ENCODE measurements at regions not wholly inside any gene's neighbourhood (a gene's known extent, or its start where the extent isn't known, plus 50 kb on each side); places are given as distances from the start of the nearest gene placed in this dataset.

DNA sequence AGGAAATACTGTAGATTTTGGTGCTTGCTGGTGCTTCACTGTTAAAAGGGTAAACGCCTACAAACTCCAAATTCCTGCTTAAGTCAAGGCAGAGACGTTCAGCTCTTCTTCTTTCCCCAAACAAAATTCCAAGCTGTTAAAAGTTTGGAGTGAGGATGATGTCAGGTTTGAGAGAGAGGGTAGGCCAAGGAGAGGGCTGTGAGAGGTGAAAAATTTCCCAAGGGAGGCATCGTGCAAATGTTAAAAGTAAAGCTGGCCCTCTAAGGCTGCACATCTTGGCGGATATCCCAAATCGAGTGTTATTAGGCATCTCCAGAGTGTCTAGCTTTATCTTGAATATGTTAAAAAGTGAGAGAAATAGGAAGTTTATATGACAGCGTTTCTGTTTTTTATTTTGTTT lies 651.8 kb downstream of the QKI start:
- H4K20me1 ChIP-seq (ENCODE audit: control insufficient read depth, extremely low read depth, insufficient read depth, low read length), result no peaks in the 10 kb centered on the region
- DNase-seq (ENCODE audit: low read depth, low spot score) (no peak), FAIRE-seq (no peak)
- no peak overlapping the region for H3K27ac ChIP-seq (ENCODE audit: control insufficient read depth, insufficient read depth, low read length)
- H3K4me2 ChIP-seq (ENCODE audit: control insufficient read depth, extremely low read depth, insufficient read depth, low read depth, low read length), result no peak overlapping the region
- TF ChIP-seq, protein P1, sequence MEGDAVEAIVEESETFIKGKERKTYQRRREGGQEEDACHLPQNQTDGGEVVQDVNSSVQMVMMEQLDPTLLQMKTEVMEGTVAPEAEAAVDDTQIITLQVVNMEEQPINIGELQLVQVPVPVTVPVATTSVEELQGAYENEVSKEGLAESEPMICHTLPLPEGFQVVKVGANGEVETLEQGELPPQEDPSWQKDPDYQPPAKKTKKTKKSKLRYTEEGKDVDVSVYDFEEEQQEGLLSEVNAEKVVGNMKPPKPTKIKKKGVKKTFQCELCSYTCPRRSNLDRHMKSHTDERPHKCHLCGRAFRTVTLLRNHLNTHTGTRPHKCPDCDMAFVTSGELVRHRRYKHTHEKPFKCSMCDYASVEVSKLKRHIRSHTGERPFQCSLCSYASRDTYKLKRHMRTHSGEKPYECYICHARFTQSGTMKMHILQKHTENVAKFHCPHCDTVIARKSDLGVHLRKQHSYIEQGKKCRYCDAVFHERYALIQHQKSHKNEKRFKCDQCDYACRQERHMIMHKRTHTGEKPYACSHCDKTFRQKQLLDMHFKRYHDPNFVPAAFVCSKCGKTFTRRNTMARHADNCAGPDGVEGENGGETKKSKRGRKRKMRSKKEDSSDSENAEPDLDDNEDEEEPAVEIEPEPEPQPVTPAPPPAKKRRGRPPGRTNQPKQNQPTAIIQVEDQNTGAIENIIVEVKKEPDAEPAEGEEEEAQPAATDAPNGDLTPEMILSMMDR (optimal IDR thresholded peaks at IDR 0.05 in 1 of 3, IDR thresholded peaks at IDR 0.05 in 1 of 3, conservative IDR thresholded peaks at IDR 0.05 in 1 of 3; ENCODE audit: extremely low read depth in 1 of 3, insufficient read depth in 2 of 3, low read length in 3 of 3), result no peak
- TF ChIP-seq EZH2 (IDR thresholded peaks at IDR 0.05; ENCODE audit: low read length), result no peak
- no peaks in the 10 kb centered on the region for H3K79me2 ChIP-seq (ENCODE audit: control insufficient read depth, insufficient read depth, low read length)
- dilution Hi-C loops (cut with MboI; ENCODE audit: extremely low pct_ligation_motif_present, low sequenced_read_pairs), result no loop called here
- no peaks in the 10 kb centered on the region for H3K27me3 ChIP-seq (ENCODE audit: control insufficient read depth, extremely low read depth, insufficient read depth, low read length)
- H3K9me1 ChIP-seq (ENCODE audit: control insufficient read depth, extremely low read depth, insufficient read depth, low read length), result no peaks in the 10 kb centered on the region
- H3K4me1 ChIP-seq (ENCODE audit: control insufficient read depth, extremely low read depth, insufficient read depth, low read length), result no peaks in the 10 kb centered on the region
- no peaks in the 10 kb centered on the region for H3K9me3 ChIP-seq (ENCODE audit: control insufficient read depth, low read depth, low read length)
- no peaks in the 10 kb centered on the region for H3K36me3 ChIP-seq (ENCODE audit: control insufficient read depth in 2 of 2, extremely low read depth in 1 of 2, insufficient read depth in 2 of 2, low read length in 2 of 2)
- H2AFZ ChIP-seq (ENCODE audit: control insufficient read depth, low read length), result no peak overlapping the region
- H3K4me3 ChIP-seq (ENCODE audit: control insufficient read depth in 2 of 3, extremely low read depth in 1 of 3, insufficient read depth in 2 of 3, low read depth in 1 of 3, low read length in 3 of 3), result no peak overlapping the region
- no peak overlapping the region for H3K9ac ChIP-seq (ENCODE audit: control insufficient read depth, extremely low read depth, insufficient read depth, low read length)

DNA sequence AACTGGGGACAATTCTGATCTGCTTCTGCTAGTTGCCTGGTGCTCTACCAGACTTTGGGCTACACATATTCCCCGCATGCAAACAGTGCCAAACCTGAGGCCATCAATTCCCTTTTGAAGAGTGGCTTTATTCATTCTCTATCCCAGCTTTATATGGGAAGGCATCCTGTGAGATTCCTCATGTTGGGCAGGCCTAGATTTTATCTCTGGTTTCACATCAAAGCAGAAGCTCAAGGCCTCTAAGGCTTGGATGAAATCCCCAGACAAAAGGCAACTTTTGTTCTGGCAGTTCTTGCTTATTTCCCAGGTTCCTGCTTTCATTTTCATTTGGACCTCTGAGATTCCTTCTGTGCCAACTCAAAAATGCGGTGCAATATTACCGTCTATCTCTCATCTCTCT lies 648.8 kb downstream of the QKI start:
- Histone ChIP-seq H3K79me2 (ENCODE audit: control insufficient read depth, insufficient read depth, low read length) (no peaks in the 10 kb centered on the region), H3K4me3 (ENCODE audit: control insufficient read depth in 2 of 3, extremely low read depth in 1 of 3, insufficient read depth in 2 of 3, low read depth in 1 of 3, low read length in 3 of 3) (no peak overlapping the region), H4K20me1 (ENCODE audit: control insufficient read depth, extremely low read depth, insufficient read depth, low read length) (no peaks in the 10 kb centered on the region), H3K4me2 (ENCODE audit: control insufficient read depth, extremely low read depth, insufficient read depth, low read depth, low read length) (no peak overlapping the region), H3K9me1 (ENCODE audit: control insufficient read depth, extremely low read depth, insufficient read depth, low read length) (no peaks in the 10 kb centered on the region), H3K36me3 (ENCODE audit: control insufficient read depth in 2 of 2, extremely low read depth in 1 of 2, insufficient read depth in 2 of 2, low read length in 2 of 2) (no peaks in the 10 kb centered on the region), H3K9ac (ENCODE audit: control insufficient read depth, extremely low read depth, insufficient read depth, low read length) (no peak overlapping the region), H3K27ac (ENCODE audit: control insufficient read depth, insufficient read depth, low read length) (no peak overlapping the region), H3K4me1 (ENCODE audit: control insufficient read depth, extremely low read depth, insufficient read depth, low read length) (no peaks in the 10 kb centered on the region), H3K9me3 (ENCODE audit: control insufficient read depth, low read depth, low read length) (no peaks in the 10 kb centered on the region), H2AFZ (ENCODE audit: control insufficient read depth, low read length) (no peak overlapping the region), H3K27me3 (ENCODE audit: control insufficient read depth, extremely low read depth, insufficient read depth, low read length) (no peaks in the 10 kb centered on the region)
- FAIRE-seq (no peak), DNase-seq (ENCODE audit: low read depth, low spot score) (no peak)
- no peak for TF ChIP-seq EZH2 (IDR thresholded peaks at IDR 0.05; ENCODE audit: low read length)
- TF ChIP-seq, protein P1 (optimal IDR thresholded peaks at IDR 0.05 in 1 of 3, IDR thresholded peaks at IDR 0.05 in 1 of 3, conservative IDR thresholded peaks at IDR 0.05 in 1 of 3; ENCODE audit: extremely low read depth in 1 of 3, insufficient read depth in 2 of 3, low read length in 3 of 3), result no peak
- dilution Hi-C loops (cut with MboI; ENCODE audit: extremely low pct_ligation_motif_present, low sequenced_read_pairs), result no loop called here

Data from keratinocyte (primary cell).